ENCODE measurements at regions not wholly inside any gene's neighbourhood (a gene's known extent, or its start where the extent isn't known, plus 50 kb on each side); places are given as distances from the start of the nearest gene placed in this dataset.

GRCh38 chr21:26641062-26641461 lies 68.0 kb upstream of the CYYR1 start:
- CTCF ChIA-PET, result interaction anchor here (0.6 kb wide), 1 partner anchor 85 kb away, joined by 4 read pairs; no protein-coding TSS in a partner anchor
- Histone ChIP-seq H3K36me3 (ENCODE audit: control insufficient read depth in 2 of 2, insufficient read depth in 1 of 2, low read length in 2 of 2) (no peaks in the 10 kb centered on the region), H3K4me3 (ENCODE audit: low read depth, low read length) (no peak overlapping the region), H3K27ac (ENCODE audit: extremely low read depth, low read depth, low read length) (no peak overlapping the region), H3K9me3 (ENCODE audit: control insufficient read depth, insufficient read depth, low read depth, low read length) (no peaks in the 10 kb centered on the region), H3K4me1 (ENCODE audit: control insufficient read depth, insufficient read depth, low read length) (no peaks in the 10 kb centered on the region)
- POLR2A ChIA-PET, result no interaction called here
- TF ChIP-seq ZNF501 (tag by site-specific recombination; IDR thresholded peaks at IDR 0.05) (no peak), ZNF596 (tag by site-specific recombination; IDR thresholded peaks at IDR 0.05) (no peak), GFI1B (tag by site-specific recombination; IDR thresholded peaks at IDR 0.05) (no peak), ZBTB8A (tag by site-specific recombination; IDR thresholded peaks at IDR 0.05) (no peak), MEIS1 (CRISPR knock-in tag; IDR thresholded peaks at IDR 0.05; ENCODE audit: borderline replicate concordance) (no peak), SCRT1 (tag by site-specific recombination; IDR thresholded peaks at IDR 0.05; ENCODE audit: borderline replicate concordance) (no peak), ZNF645 (tag by site-specific recombination; IDR thresholded peaks at IDR 0.05) (no peak), ZNF37A (tag by site-specific recombination; IDR thresholded peaks at IDR 0.05) (no peak), ZNF23 (tag by site-specific recombination; IDR thresholded peaks at IDR 0.05; ENCODE audit: borderline replicate concordance) (no peak), ZNF792 (tag by site-specific recombination; IDR thresholded peaks at IDR 0.05) (no peak), ZNF843 (tag by site-specific recombination; IDR thresholded peaks at IDR 0.05) (no peak)
- TF ChIP-seq, protein P1, sequence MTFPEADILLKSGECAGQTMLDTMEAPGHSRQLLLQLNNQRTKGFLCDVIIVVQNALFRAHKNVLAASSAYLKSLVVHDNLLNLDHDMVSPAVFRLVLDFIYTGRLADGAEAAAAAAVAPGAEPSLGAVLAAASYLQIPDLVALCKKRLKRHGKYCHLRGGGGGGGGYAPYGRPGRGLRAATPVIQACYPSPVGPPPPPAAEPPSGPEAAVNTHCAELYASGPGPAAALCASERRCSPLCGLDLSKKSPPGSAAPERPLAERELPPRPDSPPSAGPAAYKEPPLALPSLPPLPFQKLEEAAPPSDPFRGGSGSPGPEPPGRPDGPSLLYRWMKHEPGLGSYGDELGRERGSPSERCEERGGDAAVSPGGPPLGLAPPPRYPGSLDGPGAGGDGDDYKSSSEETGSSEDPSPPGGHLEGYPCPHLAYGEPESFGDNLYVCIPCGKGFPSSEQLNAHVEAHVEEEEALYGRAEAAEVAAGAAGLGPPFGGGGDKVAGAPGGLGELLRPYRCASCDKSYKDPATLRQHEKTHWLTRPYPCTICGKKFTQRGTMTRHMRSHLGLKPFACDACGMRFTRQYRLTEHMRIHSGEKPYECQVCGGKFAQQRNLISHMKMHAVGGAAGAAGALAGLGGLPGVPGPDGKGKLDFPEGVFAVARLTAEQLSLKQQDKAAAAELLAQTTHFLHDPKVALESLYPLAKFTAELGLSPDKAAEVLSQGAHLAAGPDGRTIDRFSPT (tag by site-specific recombination; IDR thresholded peaks at IDR 0.05), result no peak

DNA sequence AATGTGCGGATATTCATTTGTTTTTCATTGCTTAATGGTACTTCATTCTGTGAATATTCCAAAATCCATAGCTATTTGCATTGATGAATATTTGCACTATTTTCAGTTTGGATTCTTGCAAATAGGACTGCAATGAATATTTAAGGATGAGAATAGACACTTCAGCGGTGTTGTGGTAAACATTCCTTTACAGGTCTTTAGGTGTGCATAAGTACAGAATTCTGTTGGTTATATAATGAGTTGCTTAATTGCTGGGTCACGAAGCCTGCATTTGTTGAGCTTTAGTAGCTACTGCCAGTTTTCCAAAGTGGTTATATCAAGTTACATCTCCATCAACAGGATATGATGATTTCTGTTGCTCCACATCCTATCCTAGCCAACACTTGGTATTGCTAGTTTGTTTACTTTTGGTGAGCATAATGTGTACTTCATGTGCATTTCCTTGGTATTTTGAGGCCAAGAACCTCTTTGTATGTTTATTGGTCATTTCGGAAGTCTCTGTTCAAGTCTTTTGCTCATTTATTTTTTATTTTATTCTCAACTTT lies 64.2 kb upstream of the CYYR1 start:
- ChIA-PET POLR2A (no interaction called here), CTCF (interaction anchor here (0.6 kb wide), 1 partner anchor 375 kb away, joined by 4 read pairs; no protein-coding TSS in a partner anchor)

More for the DNA sequence above, 64.2 kb upstream of the CYYR1 start:
- Histone ChIP-seq H3K9me3 (ENCODE audit: control insufficient read depth, insufficient read depth, low read depth, low read length) (no peaks in the 10 kb centered on the region), H3K4me1 (ENCODE audit: control insufficient read depth, insufficient read depth, low read length) (no peaks in the 10 kb centered on the region), H3K4me3 (ENCODE audit: low read depth, low read length) (no peak overlapping the region), H3K27ac (ENCODE audit: extremely low read depth, low read depth, low read length) (no peak overlapping the region), H3K36me3 (ENCODE audit: control insufficient read depth in 2 of 2, insufficient read depth in 1 of 2, low read length in 2 of 2) (no peaks in the 10 kb centered on the region)
- TF ChIP-seq ZNF202 (tag by site-specific recombination; IDR thresholded peaks at IDR 0.05; ENCODE audit: borderline replicate concordance) (no peak), ZEB2 (tag by site-specific recombination; IDR thresholded peaks at IDR 0.05) (no peak), ZNF433 (tag by site-specific recombination; IDR thresholded peaks at IDR 0.05; ENCODE audit: low read depth) (no peak), ZNF830 (tag by site-specific recombination; IDR thresholded peaks at IDR 0.05; ENCODE audit: low read depth) (no peak), ZNF404 (tag by site-specific recombination; IDR thresholded peaks at IDR 0.05) (no peak), OVOL3 (tag by site-specific recombination; IDR thresholded peaks at IDR 0.05) (no peak), ZNF555 (tag by site-specific recombination; conservative IDR thresholded peaks at IDR 0.05) (no peak), BCL11A (tag by site-specific recombination; IDR thresholded peaks at IDR 0.05; ENCODE audit: low read depth) (no peak), ZNF645 (tag by site-specific recombination; IDR thresholded peaks at IDR 0.05) (no peak), ZNF610 (tag by site-specific recombination; IDR thresholded peaks at IDR 0.05; ENCODE audit: borderline replicate concordance) (no peak), ZNF423 (tag by site-specific recombination; IDR thresholded peaks at IDR 0.05) (no peak), ZNF112 (tag by site-specific recombination; IDR thresholded peaks at IDR 0.05) (no peak)
- TF ChIP-seq, protein P2, sequence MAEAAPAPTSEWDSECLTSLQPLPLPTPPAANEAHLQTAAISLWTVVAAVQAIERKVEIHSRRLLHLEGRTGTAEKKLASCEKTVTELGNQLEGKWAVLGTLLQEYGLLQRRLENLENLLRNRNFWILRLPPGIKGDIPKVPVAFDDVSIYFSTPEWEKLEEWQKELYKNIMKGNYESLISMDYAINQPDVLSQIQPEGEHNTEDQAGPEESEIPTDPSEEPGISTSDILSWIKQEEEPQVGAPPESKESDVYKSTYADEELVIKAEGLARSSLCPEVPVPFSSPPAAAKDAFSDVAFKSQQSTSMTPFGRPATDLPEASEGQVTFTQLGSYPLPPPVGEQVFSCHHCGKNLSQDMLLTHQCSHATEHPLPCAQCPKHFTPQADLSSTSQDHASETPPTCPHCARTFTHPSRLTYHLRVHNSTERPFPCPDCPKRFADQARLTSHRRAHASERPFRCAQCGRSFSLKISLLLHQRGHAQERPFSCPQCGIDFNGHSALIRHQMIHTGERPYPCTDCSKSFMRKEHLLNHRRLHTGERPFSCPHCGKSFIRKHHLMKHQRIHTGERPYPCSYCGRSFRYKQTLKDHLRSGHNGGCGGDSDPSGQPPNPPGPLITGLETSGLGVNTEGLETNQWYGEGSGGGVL (tag by site-specific recombination; IDR thresholded peaks at IDR 0.05), result no peak
